NCI-H1417 treated with DMSO at 0.1 percent for 48 hours (cell line): ENCODE measurements at regions not wholly inside any gene's neighbourhood (a gene's known extent, or its start where the extent isn't known, plus 50 kb on each side); places are given as distances from the start of the nearest gene placed in this dataset.

Experiments
- DNase-seq: peaks from one replicate; lab custom pipeline; 2025; lab: John Stamatoyannopoulos, UW

DNA sequence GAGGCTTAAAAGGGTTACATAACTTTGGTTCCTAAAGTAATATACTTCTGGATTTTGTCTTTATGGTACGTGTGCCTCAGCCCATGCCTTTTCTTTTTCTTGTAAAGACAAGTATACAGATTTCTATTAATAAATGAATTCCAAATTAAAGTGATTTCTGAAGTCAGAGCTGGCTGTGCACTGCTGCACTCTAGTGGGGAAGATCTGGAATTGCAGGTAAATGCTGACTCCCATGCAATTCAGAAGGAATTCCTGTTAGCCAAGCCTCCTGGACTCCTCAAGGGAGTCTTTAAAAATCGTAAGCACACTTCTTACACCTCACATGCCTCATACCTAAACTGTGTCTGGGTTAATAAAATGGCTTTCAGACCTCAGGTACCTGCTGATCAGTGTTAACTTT, 118.4 kb upstream of the SLC7A1 start:
- DNase-seq: no peak

DNA sequence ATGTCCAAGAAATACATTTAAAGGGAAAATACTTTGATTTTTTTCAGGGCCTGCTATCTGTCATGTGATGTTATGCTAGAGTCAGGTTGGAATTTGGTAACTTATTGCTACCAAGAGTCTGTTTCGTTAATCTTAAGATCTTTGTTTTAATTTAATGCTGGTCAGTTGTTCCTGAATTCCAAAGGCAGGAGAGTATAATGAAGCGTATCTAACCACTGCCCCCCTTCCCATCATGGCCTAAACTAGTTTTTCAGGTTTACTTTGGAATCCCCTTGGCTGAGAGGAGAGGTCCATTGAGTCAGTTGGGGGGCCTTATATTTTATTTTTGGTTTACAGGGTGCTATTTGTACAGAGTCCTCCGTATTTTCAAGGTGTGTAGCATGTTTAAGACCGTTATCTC, 116.3 kb upstream of the SLC7A1 start:
- DNase-seq: no peak

DNA sequence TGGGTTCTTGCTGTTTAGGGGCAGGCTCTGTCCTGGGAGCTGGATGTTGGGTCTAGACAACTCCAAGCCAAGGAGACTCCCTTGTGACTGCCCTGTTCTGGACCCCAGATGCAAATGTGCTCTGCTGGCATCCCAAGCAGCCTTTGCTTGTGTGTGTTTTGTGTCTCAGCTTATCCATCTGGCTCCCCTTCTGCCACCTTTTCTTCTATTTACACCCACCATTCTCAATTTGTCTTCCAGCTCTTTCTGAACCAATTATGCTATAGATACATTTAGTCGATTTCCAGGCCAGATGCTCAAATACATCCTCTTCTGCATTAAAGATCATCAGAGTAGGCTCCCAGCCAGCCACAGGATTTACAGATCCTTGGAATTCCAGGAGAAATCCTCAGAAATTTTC, 115.0 kb upstream of the SLC7A1 start:
- DNase-seq: no peak

DNA sequence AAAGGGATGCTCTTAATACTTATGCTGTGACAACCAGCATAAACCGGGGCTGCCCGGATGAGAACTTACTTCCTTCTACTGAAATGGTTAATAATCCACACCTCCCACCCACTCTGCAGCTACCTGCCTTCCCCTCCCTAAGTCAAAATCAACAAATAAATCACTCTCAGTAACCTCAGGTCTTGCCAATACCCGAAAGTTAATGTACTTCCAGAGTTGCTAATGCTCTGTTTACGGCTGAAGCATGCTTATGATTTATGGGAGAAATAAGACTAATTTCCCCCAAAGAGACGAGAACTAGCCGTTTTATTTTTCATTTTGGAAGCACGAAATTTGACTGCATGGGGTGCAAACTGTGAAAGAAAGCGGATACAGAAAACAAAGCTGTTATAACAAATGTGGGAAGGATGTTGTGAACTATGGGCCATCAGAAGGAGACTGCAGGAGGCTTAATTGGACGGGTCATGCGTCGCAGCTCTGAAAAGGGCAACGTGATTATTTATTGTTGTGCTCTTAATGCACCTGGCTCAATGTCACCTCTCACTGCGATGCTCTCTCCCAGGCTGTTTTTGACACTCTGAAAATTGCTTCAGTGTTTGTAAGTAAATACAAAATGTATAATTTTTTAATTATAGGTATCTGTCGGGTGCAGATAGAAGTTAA, 114.0 kb upstream of the SLC7A1 start:
- DNase-seq: peak; percentile 65

DNA sequence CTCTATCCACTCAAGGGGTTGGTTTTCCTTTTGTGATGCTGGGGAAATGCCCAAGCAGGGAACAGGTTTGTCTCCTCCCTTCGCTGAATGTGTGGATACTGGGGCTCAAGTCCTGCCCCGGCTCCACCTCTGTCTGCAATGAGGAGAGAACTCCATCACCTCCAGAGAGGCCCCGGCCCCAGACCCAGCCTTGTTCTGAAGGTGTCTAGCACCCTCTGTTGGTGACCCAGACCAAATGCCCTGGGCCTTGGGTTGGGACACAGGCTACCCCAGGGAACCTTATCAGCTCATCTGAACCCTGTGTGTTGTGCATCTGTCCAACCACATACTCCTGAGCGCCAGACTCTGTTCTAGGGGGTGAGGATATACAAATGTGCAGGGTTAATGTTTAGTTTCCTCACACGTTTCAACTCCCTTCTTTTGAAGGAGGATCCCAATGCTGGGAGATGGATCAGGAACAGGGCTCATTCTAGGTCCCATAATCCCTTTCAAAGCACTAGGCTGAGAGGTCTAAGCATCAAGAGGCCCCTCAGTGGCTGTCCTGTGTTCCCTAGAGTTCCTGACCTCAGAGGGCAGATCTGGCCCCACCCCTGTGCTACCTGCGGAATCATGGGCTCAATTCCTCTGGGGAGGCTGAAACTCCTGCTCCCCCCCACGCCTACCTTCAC, 112.5 kb upstream of the SLC7A1 start:
- DNase-seq: no peak

DNA sequence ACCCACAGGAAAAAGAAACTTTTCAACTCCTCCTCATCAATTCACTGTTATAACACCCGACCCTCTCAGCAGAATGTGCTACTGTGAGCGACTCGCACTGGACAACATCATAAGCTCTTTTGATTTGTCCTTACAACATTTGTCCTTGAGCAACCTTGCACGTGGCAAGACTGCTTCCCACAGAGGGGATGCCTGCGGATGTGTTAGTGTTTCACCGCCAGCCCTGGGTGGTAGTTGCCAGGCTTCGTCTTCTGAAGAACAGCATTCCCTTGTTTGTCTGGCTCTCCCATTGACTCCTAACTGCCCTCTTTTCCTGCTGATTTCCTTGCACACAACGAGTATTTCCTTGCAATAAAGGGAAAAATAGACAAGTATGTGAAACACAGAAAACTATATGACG, 111.4 kb upstream of the SLC7A1 start:
- no peak for DNase-seq

DNA sequence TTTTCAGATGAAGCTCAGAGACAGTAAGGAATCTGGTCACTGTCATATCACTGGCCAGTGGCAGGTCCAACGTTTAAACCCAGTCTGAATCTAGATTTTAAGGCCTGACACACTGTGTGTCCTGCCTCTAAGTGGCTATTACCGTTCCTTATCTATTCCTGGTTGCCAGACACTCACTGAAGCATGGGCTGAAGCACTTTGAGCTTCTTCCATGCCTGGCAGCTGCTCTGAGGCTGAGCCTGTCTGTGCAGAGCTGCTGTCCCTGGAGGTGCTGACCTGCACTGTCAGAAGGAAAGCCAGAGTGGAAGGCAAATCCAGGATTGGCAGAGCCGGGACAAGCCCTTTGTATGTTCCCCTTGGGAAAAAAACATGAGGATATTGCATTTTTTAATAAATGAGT, 109.2 kb upstream of the SLC7A1 start:
- no peak for DNase-seq

DNA sequence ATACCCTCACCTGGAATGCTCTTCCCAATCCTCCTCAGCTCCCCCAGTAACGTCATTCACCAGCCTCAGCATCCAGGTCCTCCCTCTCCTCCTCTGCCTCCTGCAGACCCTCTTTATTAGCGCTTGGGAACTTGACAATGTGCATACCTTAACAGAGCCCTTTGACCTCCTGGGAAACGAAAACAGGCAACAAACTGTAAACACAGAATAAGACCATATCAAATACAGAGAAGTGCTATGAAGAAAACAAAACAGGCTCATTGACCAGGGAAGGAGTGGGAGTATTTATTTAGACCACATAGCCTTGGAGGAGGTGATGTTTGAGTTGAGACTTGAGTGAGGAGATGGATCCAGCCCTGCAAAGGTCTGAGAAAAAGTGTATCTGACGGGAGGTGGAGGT, 107.9 kb upstream of the SLC7A1 start:
- DNase-seq: no peak

DNA sequence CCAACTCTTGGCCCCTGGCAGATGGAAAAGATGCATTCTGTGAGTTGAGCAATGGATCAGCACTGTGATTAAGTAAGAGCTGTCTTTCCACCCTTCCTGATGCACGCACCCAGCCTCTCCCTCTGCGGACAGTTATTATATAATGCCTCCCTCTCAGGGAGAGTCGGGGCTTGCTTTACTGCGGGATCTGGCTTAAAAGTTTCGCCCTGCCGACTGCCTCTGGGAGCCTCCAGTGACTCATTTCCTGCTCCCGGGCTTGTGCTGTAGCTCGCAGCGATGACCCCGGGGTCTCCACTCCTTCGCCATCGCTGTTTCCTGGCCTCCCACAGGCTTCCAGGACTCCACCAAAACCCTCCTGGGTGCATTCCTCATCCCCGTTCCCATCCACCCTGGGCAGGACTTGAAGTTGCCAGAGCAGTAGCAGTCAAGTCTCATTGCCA, 107.4 kb upstream of the SLC7A1 start:
- no peak for DNase-seq

DNA sequence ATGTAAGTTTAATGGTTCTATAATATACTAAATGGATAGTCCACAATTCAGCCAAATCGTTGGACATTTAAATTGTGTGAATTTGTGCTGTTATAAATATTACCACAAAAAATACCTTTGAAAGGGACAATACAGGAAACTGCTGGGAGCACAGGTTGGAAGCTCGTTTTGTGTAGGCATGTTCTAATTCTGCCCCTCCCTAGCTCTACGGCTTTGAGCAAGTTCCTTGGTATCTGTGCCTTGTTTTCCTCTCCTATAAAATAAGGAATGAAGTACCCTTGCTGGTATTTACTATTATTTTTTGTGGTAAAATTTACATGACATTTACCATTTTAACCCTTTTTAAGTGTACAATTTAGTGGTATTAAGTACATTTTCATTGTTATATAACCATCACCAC, 102.6 kb upstream of the SLC7A1 start:
- DNase-seq: no peak

DNA sequence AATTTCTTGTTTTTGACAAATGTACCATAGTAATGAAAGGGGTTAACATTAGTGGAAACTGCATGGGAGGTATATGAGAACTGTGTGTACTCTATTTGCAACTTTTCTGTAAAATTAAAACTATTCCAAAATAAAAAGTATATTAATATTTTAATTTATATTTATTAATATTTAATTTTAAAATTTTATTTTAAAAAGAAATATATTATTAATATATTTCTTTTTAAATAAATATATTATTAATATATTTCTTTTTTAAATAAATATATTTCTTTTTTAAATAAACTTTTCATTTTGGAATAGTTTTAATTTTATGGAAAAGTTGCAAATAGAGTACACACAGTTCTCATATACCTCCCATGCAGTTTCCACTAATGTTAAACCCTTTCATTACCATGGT, 101.1 kb upstream of the SLC7A1 start:
- DNase-seq: no peak

DNA sequence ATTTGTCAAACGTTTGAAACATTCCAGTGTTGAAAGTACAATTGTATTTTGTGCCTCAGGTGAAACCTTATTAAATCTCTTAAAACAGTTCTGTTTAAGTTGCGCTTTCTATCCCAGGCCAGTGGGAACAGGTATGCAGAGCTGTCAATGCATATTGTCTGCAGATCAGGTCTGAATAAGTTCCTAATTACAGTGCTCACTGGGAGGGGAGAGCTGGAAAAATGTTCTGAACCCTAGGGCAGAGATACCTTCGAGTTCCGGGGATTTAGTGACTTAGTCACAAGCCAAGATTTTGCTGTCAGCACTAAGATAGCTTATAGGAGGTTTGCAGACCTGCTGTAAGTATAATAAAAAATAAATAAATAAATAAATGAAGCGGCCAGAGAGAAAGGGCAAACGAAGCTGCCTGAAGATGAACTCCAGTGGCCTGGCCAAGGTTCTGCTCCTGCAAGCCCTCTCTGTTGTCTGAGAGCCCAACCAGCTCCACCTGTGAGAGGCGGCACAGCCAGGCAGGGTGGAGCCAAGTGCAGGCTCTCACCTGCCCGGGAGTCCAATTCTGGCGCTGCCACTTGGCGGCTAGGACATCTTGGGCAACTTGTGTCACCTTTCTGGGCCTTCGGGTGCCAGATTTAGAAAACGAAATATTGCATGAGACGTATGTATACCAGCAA, 97.9 kb upstream of the SLC7A1 start:
- DNase-seq: no peak

DNA sequence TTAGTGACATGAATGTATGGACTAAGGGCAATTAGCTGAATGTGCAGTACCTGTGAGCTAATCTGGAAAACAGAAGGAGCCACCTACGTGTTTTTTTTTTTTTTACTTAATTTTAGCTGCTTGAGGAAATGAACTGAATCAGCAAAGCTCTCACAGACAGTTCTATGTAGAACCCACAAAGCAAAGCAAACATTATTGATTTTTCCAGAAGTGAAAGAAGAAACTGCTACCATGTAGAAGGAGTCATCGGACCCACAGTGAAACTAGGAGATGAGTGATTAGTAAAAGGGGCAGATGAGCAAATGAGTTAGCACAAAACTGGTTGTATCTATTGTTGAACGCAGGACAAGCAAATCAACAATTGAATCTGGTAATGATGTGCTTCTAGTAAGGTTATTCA, 94.1 kb upstream of the SLC7A1 start:
- DNase-seq: no peak

DNA sequence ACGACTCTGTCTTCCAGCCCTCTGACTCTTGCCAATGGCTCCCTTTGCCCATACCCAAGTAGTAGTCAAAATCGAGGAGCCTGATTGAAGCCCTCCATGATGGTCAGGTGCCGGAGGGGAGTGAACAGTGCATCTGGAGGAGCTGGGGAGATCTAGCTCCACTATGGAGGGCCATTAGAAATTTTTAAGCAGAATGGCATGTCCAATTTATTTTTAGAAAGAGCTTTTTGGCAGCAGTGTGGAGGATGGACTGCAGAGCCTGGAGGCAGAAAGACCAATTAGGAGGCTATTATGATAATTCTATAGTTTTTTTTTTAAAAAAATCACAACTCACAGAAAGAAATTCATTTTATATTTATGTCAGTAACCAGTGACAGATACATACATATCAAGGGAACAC, 92.7 kb upstream of the SLC7A1 start:
- DNase-seq: no peak

DNA sequence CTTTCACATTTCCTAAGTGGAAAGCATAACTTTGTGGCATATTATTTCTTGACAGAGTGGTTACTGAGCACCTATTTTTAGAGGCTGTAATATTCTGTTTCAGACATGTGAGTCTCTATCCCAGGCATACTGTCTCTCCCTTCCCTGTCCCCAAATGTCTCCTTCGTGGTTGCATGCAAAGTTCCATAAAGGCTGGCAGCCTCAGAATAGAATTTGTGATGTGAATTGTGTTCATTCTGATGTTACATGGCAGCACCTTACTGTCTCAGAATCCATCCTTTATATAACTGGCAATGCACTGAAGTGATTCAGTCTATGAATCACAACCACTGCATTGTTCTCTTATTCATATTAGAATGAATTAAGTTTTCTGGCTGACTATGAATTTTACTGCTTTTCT, 89.0 kb upstream of the SLC7A1 start:
- DNase-seq: no peak

DNA sequence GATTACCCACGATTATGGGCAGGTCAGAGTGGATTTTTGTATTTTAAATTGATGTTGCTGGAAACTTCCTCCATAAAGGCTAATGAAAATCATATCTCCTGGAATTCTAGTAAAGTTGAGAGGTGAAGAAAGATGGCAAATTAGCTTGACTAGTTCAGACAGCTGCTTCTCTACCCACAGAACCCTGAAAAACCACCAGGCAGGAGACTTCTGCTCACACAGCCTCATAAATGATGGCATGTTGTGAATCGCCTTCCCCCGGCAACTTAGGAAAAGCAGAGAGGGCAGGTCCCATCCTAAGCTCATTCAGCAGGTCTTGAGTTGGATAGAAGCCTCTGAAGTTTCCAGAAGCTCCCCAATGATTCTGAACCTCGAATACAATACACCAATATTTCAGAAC, 87.6 kb upstream of the SLC7A1 start:
- no peak for DNase-seq

DNA sequence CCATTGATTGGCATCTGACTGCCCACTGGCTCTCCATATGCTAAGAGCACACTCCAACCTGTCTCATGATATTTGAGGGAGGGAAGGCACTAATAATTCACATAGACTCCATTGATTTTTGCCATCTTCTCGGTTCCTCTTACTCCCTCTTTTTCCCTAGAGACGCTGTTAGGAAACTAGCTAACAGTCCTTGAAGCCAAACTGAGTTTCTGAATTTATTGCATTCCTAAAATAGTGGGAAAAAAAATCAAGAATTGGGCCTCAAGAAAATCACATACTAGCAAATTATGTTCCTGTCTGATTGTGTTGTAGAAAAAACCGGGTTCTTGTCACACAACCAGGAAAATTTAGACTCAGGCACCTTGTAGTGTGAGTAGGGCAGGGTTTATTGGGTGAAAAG, 86.4 kb upstream of the SLC7A1 start:
- no peak for DNase-seq

DNA sequence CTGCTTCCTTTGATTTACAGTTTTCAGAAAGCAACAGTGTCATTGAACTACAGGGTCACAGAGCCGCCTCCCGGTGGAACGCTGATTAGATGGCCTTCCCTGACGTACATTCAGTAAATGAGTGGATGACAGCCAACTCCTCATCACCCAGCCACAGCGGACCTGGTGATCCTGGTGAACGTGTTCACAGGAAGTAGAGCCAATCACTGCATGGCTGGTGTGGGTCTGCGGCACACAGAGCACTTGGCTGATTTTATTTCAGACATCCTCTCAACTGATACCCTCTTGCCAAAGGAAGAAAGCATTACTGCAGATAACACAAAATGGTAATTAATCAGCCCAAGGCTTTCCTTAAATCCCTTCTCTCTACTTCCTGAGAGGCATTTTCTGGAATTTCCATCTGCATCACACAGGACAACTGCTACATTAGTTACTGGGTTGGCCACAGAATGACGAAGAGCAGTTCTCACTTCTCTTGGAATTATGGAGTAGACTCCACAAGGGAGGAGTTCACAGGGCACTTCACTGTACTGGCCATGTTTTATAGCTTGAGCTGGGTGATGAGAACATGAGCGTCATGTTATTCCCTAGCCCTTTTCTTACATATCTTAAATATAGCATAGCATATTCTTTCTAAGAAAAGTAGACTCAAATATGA, 84.0 kb upstream of the SLC7A1 start:
- no peak for DNase-seq

DNA sequence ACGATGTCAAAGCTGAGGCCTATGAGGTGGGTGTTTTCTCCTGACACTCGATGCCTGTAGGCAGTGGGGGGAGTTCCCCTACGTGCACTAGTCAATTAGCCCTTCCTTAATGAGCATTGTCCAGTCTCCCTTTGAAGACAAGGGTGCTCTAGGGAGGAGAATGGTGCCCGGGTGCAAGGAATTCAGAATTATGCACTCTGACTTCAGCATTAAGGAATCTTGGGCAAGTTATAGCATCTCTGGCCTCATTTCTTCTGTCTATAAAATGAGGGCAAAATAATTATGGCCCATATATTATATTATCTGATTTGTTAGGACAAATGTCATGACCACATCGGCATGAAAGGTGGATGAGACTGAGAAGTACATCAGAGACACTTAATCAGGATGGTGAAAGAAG, 82.1 kb upstream of the SLC7A1 start:
- no peak for DNase-seq

DNA sequence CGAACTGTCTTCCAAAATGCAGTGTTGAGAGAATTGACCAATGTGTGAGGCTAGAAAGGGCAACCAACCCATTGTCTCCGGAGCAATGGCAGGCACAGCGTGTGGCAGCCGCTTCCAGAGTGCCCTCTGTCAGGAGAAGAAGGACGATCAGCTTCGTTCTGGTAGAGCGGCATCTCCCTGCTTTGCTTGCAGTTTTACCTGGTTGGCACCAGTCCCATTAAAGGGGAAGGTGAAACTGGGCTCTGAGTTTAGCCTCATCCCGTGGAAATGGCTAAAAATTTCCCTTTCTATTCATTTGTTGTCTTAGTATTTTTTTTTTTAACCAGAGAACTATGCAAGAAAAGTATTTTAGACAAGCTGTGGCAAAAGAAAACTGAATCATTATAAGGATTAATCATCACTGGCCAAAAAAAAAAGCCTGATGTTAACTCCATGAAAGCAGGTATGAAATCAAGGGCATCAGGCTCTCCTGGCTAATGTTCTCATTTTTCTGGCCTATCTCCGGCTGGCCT, 81.5 kb upstream of the SLC7A1 start:
- no peak for DNase-seq

DNA sequence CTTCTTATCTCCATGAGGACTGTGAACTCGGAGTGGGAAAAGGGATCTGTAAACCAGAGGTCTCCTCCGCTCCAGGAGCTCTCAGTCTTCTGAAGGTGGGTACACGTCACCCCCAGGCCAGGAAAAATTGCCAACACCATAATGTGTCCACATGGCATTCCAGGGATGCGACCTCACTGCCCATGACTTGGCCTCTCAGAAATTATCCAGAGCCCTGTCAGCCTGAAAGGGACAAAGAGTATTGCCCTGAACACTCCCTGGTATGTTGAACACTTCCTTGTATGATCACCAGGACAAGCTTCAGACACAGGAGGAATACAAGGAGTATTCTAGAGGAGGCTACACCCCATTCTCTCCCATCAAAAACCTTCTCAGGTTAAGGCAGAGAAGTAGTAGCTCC, 81.0 kb upstream of the SLC7A1 start:
- no peak for DNase-seq

DNA sequence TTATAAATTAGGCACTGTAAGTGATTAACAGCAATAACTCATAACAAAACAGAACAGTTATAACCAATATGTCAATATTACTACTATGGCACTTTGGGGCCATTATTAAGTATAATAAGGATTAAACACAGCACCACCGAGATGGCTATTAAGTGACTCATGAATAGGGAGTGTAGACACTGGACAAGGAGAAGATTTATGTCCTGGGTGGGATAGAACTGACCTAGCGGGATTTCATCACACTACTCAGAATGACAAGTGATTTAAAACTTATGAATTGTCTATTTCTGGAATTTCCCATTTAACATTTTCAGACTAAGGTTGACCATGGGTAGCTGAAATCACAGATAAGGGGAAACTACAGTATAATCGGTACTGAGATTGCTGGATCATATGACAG, 79.0 kb upstream of the SLC7A1 start:
- no peak for DNase-seq

DNA sequence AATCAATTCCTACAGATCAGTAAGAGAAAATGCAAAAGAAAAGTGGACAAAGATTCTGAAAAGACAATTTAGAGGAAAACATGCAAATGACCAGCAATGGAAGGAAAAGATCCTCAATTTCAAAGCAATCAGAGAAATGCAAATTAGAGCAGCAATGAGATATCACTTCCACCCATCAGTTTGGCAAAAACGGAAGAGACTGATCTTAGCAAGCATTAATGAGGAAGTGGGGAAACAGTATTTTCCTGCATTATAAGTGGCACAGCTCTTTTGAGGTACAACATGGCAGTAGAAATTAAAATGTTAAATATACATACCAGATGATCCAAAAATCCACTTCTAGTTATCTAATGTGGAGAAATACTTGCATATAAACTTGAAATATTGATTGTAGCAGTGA, 69.1 kb upstream of the SLC7A1 start:
- DNase-seq: no peak
